Gastroesophageal sphincter (tissue), 4 donors: ENCODE measurements at regions not wholly inside any gene's neighbourhood (a gene's known extent, or its start where the extent isn't known, plus 50 kb on each side); places are given as distances from the start of the nearest gene placed in this dataset.

ENCODE experiments used
- ATAC-seq: fragments of 150-250 bp; one replicate; pipeline ENCODE4 v1.9.1; 2016; ENCODE audit warnings: mild to moderate bottlenecking, moderate library complexity
- H3K27ac ChIP-seq, 4 donors: fragments of 200-600 bp; sonication (generic) in 3 of 4; 1 replicate in 3 of 4; 2 replicates in 1 of 4; pipeline ENCODE4 v1.5.1; 2016 to 2019
- H3K27me3 ChIP-seq: fragments of 200-600 bp; sonication (generic); one replicate; pipeline ENCODE4 v1.5.1; 2019
- H3K36me3 ChIP-seq, 2 donors: fragments of 200-600 bp; sonication (generic); one replicate each; pipeline ENCODE4 v1.5.1; 2019; ENCODE audit warnings: control low read depth in 1 of 2
- H3K4me1 ChIP-seq, 3 donors: fragments of 200-600 bp; sonication (generic); 1 replicate in 2 of 3; 2 replicates in 1 of 3; pipeline ENCODE4 v1.5.1; 2016 to 2019; ENCODE audit warnings: control low read depth in 2 of 3
- H3K4me3 ChIP-seq, 2 donors: fragments of 200-600 bp; sonication (generic); one replicate each; pipeline ENCODE4 v1.5.1; 2019; ENCODE audit warnings: mild to moderate bottlenecking in 1 of 2, moderate library complexity in 1 of 2
- H3K9me3 ChIP-seq, 3 donors: fragments of 200-600 bp; sonication (generic); one replicate each; pipeline ENCODE4 v1.5.1; 2017 to 2019; ENCODE audit warnings: control low read depth in 2 of 3
- CTCF ChIP-seq, 4 experiments: fragments of 200-600 bp in 2 of 4; fragments of 450-650 bp in 2 of 4; sonication (generic) in 1 of 4; IDR thresholded peaks; one replicate each; pipeline ENCODE4 v1.5.1; 2017 to 2019; ENCODE audit warnings: antibody characterized with exemption in 4 of 4, mild to moderate bottlenecking in 2 of 4, moderate library complexity in 2 of 4
- EP300 ChIP-seq: sonication (generic); formaldehyde crosslinking; IDR thresholded peaks from one replicate; pipeline ENCODE4 v1.6.1; 2017; ENCODE audit warnings: antibody characterized with exemption, mild to moderate bottlenecking
- POLR2A ChIP-seq, 2 donors: fragments of 450-650 bp; IDR thresholded peaks; one replicate each; pipeline ENCODE4 v1.6.1; 2017; ENCODE audit warnings: antibody characterized with exemption in 2 of 2, mild to moderate bottlenecking in 2 of 2, moderate library complexity in 1 of 2
- POLR2AphosphoS5 ChIP-seq: sonication (generic); formaldehyde crosslinking; IDR thresholded peaks from one replicate; pipeline ENCODE4 v1.6.1; 2017; ENCODE audit warnings: antibody characterized with exemption
- WGBS, 2 donors: methylation state at CpG; one replicate each; pipeline ENCODE4 v1.1.5; 2018; ENCODE audit warnings: low coverage in 1 of 2; 5-methylcytosine and 5-hydroxymethylcytosine counted together

- no peak for TF ChIP-seq CTCF (IDR thresholded peaks at IDR 0.05)
- no peak for TF ChIP-seq POLR2A (IDR thresholded peaks at IDR 0.05)
- TF ChIP-seq EP300, result no peak
- no peak for TF ChIP-seq POLR2AphosphoS5
- Histone ChIP-seq H3K9me3 (peaks cover 0 to 18% (median 0%) of the 10 kb centered on the region in 3 donors), H3K4me3 (no peak overlapping the region), H3K27ac (no peak overlapping the region), H3K27me3 (no peaks in the 10 kb centered on the region), H3K36me3 (no peaks in the 10 kb centered on the region), H3K4me1 (no peaks in the 10 kb centered on the region)
- WGBS, 2 donors, result 83 to 93% methylated on average over 2 of the region's 2 CpGs
- ATAC-seq, result no peak
Measured at GRCh38 chr2:82913566-82913965, 1545.5 kb downstream of the SUCLG1 start.

DNA sequence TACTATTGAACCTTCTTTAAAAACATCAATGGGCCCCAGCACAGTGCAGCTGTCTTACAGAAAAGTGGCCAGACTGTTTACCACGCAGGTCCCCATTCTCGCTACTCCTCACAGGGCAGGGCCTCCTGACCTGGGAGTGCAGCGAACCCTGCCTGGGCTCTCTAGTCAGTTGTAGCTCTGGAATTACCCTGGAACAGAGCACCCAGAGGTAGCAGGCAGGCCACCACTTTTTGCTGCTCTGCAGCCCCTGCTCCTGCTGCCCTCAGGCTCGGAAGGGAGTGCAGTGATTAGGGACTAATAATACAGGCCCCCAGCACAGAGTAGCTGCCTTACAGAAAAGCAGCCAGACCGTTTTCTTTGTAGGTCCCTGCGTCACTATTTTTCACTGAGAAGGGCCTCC, 1563.0 kb downstream of the SUCLG1 start:
- TF ChIP-seq POLR2A (IDR thresholded peaks at IDR 0.05) (no peak), CTCF (IDR thresholded peaks at IDR 0.05) (no peak)
- Histone ChIP-seq H3K36me3 (no peaks in the 10 kb centered on the region), H3K27me3 (no peaks in the 10 kb centered on the region), H3K4me3 (no peak overlapping the region), H3K9me3 (no peaks in the 10 kb centered on the region), H3K27ac (no peak overlapping the region), H3K4me1 (no peaks in the 10 kb centered on the region)
- ATAC-seq, result no peak
- WGBS, 2 donors, result 81 to 100% methylated on average over 1 to 5 of the region's 6 CpGs

DNA sequence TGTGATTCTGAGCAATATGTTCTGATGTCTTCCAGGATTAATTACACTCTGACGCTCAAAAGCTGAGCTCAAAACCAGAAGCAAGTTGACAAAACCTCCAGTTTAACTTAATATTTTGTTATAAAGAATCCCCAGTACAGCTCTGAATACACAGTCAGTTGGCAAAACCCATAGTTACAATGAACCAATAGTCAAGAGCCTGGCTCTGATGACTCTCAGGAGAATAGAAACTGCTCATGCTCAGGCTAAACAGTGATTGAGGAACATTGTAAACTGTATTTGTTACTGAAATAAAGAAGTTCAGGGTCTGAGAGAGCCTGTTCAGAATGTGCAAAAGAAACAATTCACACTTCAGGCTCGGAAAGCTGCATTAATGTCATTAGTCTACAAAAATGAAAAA, 1565.9 kb downstream of the SUCLG1 start:
- no peak overlapping the region for H3K4me3 ChIP-seq
- TF ChIP-seq POLR2AphosphoS5, result no peak
- no peak for TF ChIP-seq POLR2A (IDR thresholded peaks at IDR 0.05)
- no peak for TF ChIP-seq CTCF (IDR thresholded peaks at IDR 0.05)
- no peak for TF ChIP-seq EP300
- no peak for ATAC-seq
- WGBS, 2 donors, result 38 to 44% methylated on average over 2 of the region's 2 CpGs
- no peak overlapping the region for H3K27ac ChIP-seq
- H3K36me3 ChIP-seq, result no peaks in the 10 kb centered on the region
- H3K4me1 ChIP-seq, result no peaks in the 10 kb centered on the region
- H3K27me3 ChIP-seq, result no peaks in the 10 kb centered on the region
- no peaks in the 10 kb centered on the region for H3K9me3 ChIP-seq

- Histone ChIP-seq H3K27ac (no peak overlapping the region), H3K4me3 (no peak overlapping the region)
- 67 to 79% methylated on average over 1 to 2 of the region's 2 CpGs for WGBS, 2 donors
Measured at GRCh38 chr2:82879803-82880202, 1579.3 kb downstream of the SUCLG1 start.

DNA sequence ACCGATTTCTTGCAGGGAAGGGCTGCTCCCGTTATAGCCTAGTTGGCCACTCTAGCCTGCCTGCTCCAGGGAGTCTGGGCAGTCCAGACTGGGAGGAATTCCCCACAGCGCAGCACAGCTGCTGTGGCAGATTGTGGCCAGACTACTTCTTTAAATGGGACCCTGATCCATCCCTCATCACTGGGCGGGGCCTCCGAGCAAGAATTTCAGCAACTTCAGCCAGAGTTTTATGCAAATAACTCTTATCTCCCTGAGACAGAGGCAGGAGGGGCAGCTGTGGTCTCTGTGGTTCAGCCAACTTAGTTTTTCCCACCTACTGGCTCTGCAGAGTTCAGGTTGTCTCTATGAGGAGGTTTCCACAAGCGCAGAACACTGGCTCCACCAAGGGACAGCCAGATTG, 1583.2 kb downstream of the SUCLG1 start:
- H3K4me3 ChIP-seq, result no peak overlapping the region
- no peaks in the 10 kb centered on the region for H3K4me1 ChIP-seq
- no peaks in the 10 kb centered on the region for H3K27me3 ChIP-seq
- H3K27ac ChIP-seq, result no peak overlapping the region
- WGBS, 2 donors, result 94 to 100% methylated on average over 2 to 3 of the region's 6 CpGs
- ATAC-seq, result no peak
- peaks cover 0 to 6% (median 0%) of the 10 kb centered on the region in 3 donors for H3K9me3 ChIP-seq
- TF ChIP-seq POLR2AphosphoS5 (no peak), EP300 (no peak), POLR2A (IDR thresholded peaks at IDR 0.05) (no peak), CTCF (IDR thresholded peaks at IDR 0.05) (no peak)
- H3K36me3 ChIP-seq, result no peaks in the 10 kb centered on the region

More at GRCh38 chr2:82879803-82880202, 1579.3 kb downstream of the SUCLG1 start:
- no peaks in the 10 kb centered on the region for H3K27me3 ChIP-seq
- H3K9me3 ChIP-seq, result no peaks in the 10 kb centered on the region
- H3K36me3 ChIP-seq, result no peaks in the 10 kb centered on the region
- no peaks in the 10 kb centered on the region for H3K4me1 ChIP-seq
- ATAC-seq, result no peak
- TF ChIP-seq EP300, result no peak
- no peak for TF ChIP-seq POLR2AphosphoS5
- TF ChIP-seq CTCF (IDR thresholded peaks at IDR 0.05), result no peak
